ENCODE measurements at regions not wholly inside any gene's neighbourhood (a gene's known extent, or its start where the extent isn't known, plus 50 kb on each side); places are given as distances from the start of the nearest gene placed in this dataset.
"Not testable (repeated sequence)": the region's sequence is repeated elsewhere in the genome, so short reads cannot be mapped to it uniquely, and the experiment has no call there.

DNA sequence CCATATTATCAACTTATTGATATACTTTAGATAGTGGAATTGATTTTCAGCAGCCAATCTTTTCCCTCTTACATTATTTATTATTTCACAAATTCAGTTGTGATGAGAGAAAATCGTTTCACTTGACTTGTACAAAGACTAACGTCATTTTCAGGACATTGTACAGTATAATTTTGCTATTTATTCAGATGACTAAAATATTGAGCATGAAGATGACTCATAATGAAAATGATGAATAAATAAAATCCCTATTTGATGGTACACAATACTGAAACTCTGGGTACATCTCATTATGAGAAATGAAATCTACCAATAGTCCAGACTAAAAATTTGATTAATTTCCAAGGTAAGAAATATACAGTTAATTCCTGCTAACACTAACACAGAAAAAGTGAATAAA is 316.4 kb downstream of the CCDC74A start:
- not testable (repeated sequence) for FAIRE-seq; DNase-seq (ENCODE audit: insufficient read length, low spot score)

- not testable (repeated sequence) for FAIRE-seq; DNase-seq (ENCODE audit: insufficient read length, low spot score)
These were observed 305.6 kb downstream of the ANKRD30BL start for GRCh38 chr2:131856202-131856601.

DNA sequence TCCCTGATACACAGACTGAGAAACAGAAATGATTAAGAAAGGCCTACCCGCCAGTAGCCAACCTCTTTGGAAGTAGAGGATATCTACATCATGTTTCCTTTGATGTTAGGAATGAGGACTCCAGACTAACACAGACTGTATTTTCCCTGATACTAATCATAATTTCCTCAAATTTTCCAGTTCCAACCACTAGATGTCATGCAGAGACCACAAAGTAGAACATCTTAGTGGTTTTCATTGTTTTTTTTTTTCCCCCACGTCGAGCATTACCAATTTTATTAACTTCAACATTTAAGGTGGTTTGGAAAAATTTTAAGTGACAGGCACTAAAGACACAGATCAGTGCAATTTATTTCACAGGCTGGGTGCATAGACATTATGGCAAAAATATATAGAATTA is 303.6 kb downstream of the ANKRD30BL start:
- not testable (repeated sequence) for FAIRE-seq; DNase-seq (ENCODE audit: insufficient read length, low spot score)
